ENCODE measurements at regions not wholly inside any gene's neighbourhood (a gene's known extent, or its start where the extent isn't known, plus 50 kb on each side); places are given as distances from the start of the nearest gene placed in this dataset.

GRCh38 chr17:27009087-27009486, 284.8 kb upstream of the WSB1 start:
- TF ChIP-seq CTCF (IDR thresholded peaks at IDR 0.05), result no peak
- TF ChIP-seq POLR2A (IDR thresholded peaks at IDR 0.05), result no peak
- no peak for TF ChIP-seq POLR2AphosphoS5 (IDR thresholded peaks at IDR 0.05)
